ENCODE measurements at regions not wholly inside any gene's neighbourhood (a gene's known extent, or its start where the extent isn't known, plus 50 kb on each side); places are given as distances from the start of the nearest gene placed in this dataset.

DNA sequence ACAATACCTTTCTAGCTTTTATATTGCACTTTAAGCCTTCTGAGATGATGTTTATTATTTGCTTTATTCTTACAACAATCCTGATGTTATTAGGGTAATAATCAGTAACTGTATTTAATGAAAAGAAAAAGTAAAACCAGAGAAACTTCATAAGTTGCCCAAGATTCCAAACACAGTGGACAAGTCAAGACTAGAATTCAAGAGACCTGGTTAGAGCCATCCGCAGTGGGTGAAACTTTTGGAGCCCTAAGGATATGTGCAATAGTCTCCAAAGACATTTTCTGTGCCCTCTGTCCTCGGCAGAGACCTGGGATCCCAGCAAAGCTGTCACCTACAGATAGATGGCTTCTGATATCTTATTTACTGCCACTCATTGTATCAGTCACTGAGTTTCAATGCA lies 106.8 kb upstream of the DPT start:
- no peak for TF ChIP-seq POLR2A (IDR thresholded peaks at IDR 0.05; ENCODE audit: extremely low read depth, insufficient read length)
- TF ChIP-seq, protein P1, sequence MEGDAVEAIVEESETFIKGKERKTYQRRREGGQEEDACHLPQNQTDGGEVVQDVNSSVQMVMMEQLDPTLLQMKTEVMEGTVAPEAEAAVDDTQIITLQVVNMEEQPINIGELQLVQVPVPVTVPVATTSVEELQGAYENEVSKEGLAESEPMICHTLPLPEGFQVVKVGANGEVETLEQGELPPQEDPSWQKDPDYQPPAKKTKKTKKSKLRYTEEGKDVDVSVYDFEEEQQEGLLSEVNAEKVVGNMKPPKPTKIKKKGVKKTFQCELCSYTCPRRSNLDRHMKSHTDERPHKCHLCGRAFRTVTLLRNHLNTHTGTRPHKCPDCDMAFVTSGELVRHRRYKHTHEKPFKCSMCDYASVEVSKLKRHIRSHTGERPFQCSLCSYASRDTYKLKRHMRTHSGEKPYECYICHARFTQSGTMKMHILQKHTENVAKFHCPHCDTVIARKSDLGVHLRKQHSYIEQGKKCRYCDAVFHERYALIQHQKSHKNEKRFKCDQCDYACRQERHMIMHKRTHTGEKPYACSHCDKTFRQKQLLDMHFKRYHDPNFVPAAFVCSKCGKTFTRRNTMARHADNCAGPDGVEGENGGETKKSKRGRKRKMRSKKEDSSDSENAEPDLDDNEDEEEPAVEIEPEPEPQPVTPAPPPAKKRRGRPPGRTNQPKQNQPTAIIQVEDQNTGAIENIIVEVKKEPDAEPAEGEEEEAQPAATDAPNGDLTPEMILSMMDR (IDR thresholded peaks at IDR 0.05; ENCODE audit: low read depth, low read length) = no peak

Data from NB4 (cell line).